GM18502 (cell line): ENCODE measurements at regions not wholly inside any gene's neighbourhood (a gene's known extent, or its start where the extent isn't known, plus 50 kb on each side); places are given as distances from the start of the nearest gene placed in this dataset.
A peak's percentile ranks its signal among the peaks of the same experiment; 100 is the strongest.
"Not testable (repeated sequence)": the region's sequence is repeated elsewhere in the genome, so short reads cannot be mapped to it uniquely, and the experiment has no call there.

Experiments
- ATAC-seq: cut with Tn5 transposase; IDR thresholded peaks from one replicate; pipeline ENCODE4 v1.9.1; 2021; ENCODE audit warnings: mild to moderate bottlenecking; ENCODE audit not compliant: unreplicated experiment, poor library complexity

- peak; percentile 94 for ATAC-seq
These were observed 51.4 kb upstream of the LSM6 start for GRCh38 chr4:146124023-146124680.

- no peak for ATAC-seq
These were observed 52.3 kb upstream of the LSM6 start for GRCh38 chr4:146123231-146123630.

- ATAC-seq = no peak
These were observed 53.1 kb upstream of the LSM6 start for GRCh38 chr4:146122398-146122797.

GRCh38 chr4:146121757-146122156 lies 53.8 kb upstream of the LSM6 start:
- no peak for ATAC-seq

GRCh38 chr4:146119845-146120404 lies 55.6 kb upstream of the LSM6 start:
- ATAC-seq = no peak

GRCh38 chr4:146114066-146114465 lies 61.5 kb upstream of the LSM6 start:
- ATAC-seq = no peak

GRCh38 chr4:146113171-146113570 lies 62.3 kb upstream of the LSM6 start:
- ATAC-seq = no peak

- peak; percentile 60 for ATAC-seq
These were observed 63.1 kb upstream of the LSM6 start for GRCh38 chr4:146112389-146112788.

- peak; percentile 60 for ATAC-seq
These were observed 64.5 kb upstream of the LSM6 start for GRCh38 chr4:146110871-146111485.

- no peak for ATAC-seq
These were observed 66.8 kb upstream of the LSM6 start for GRCh38 chr4:146108756-146109155.

GRCh38 chr4:146107587-146108240 lies 67.8 kb upstream of the LSM6 start:
- no peak for ATAC-seq

- peak; percentile 58 for ATAC-seq
These were observed 70.1 kb upstream of the LSM6 start for GRCh38 chr4:146105464-146105863.

GRCh38 chr4:146104541-146104940 lies 71.0 kb upstream of the LSM6 start:
- no peak for ATAC-seq

GRCh38 chr4:146104052-146104451 lies 71.5 kb upstream of the LSM6 start:
- ATAC-seq = not testable (repeated sequence)

- ATAC-seq = no peak
These were observed 75.9 kb upstream of the LSM6 start for GRCh38 chr4:146099585-146099984.

GRCh38 chr4:146098978-146099377 lies 76.5 kb upstream of the LSM6 start:
- ATAC-seq = peak; percentile 69

GRCh38 chr4:146098397-146098796 lies 77.1 kb upstream of the LSM6 start:
- ATAC-seq = peak; percentile 83

- ATAC-seq = no peak
These were observed 79.1 kb upstream of the LSM6 start for GRCh38 chr4:146096371-146096770.

GRCh38 chr4:146095860-146096259 lies 79.7 kb upstream of the LSM6 start:
- no peak for ATAC-seq

- no peak for ATAC-seq
These were observed 80.3 kb upstream of the LSM6 start for GRCh38 chr4:146095091-146095690.

- ATAC-seq = no peak
These were observed 86.8 kb upstream of the LSM6 start for GRCh38 chr4:146088690-146089089.
